Aorta (tissue), 5 donors: ENCODE measurements at regions not wholly inside any gene's neighbourhood (a gene's known extent, or its start where the extent isn't known, plus 50 kb on each side); places are given as distances from the start of the nearest gene placed in this dataset.

Experiments used
- ATAC-seq: fragments of 200-7000 bp; cut with Tn5 transposase; one replicate; pipeline ENCODE4 v1.9.1; 2022; ENCODE audit warnings: moderate library complexity; ENCODE audit not compliant: low FRiP score
- DNase-seq, 2 donors: peaks; one replicate each; pipeline ENCODE4 v3.0.0-alpha.2; 2020
- H3K27ac ChIP-seq, 2 donors: one replicate each; pipeline ENCODE4 v1.5.1; 2013; ENCODE audit warnings: low read length in 2 of 2, mild to moderate bottlenecking in 2 of 2, moderate library complexity in 2 of 2, control low read depth in 1 of 2, inconsistent platforms in 1 of 2, low read depth in 1 of 2
- H3K27me3 ChIP-seq, 2 donors: one replicate each; pipeline ENCODE4 v1.6.1; 2013; ENCODE audit warnings: control low read depth in 1 of 2, low read length in 1 of 2, mild to moderate bottlenecking in 1 of 2, moderate library complexity in 1 of 2; ENCODE audit not compliant: insufficient read depth in 2 of 2, control insufficient read depth in 1 of 2
- H3K36me3 ChIP-seq, 2 donors: one replicate each; pipeline ENCODE4 v1.6.1; 2013; ENCODE audit warnings: control low read depth in 1 of 2, low read length in 1 of 2, mild to moderate bottlenecking in 1 of 2; ENCODE audit not compliant: insufficient read depth in 2 of 2, control insufficient read depth in 1 of 2
- H3K4me1 ChIP-seq, 2 donors: one replicate each; pipeline ENCODE4 v1.6.1; 2013; ENCODE audit warnings: low read length in 2 of 2, control low read depth in 1 of 2, mild to moderate bottlenecking in 1 of 2, moderate library complexity in 1 of 2; ENCODE audit not compliant: insufficient read depth in 2 of 2, control insufficient read depth in 1 of 2
- H3K4me3 ChIP-seq, 2 donors: one replicate each; pipeline ENCODE4 v1.5.1; 2013; ENCODE audit warnings: low read length in 2 of 2, control low read depth in 1 of 2, mild to moderate bottlenecking in 1 of 2
- H3K9me3 ChIP-seq: one replicate; pipeline ENCODE4 v1.6.1; 2013; ENCODE audit warnings: mild to moderate bottlenecking, low read length; ENCODE audit not compliant: control insufficient read depth
- WGBS, 2 donors: extraction: QIAGEN DNeasy Blood & Tissue Kit; methylation state at CpG; one replicate each; pipeline ENCODE4 v1.1.7; 2013; 5-methylcytosine and 5-hydroxymethylcytosine counted together
- intact Hi-C, 2 donors: fragments of 100-400 bp; cut with DNase I; formaldehyde crosslinking; loops; one replicate each; pipeline versions ENCODE4 v1.14.2 to v1.15.0; 2022
- donor health status: healthy with polysubstance abuse.
- donor health status: Bipolar disorder and iron deficiency.
- donor health status: DM: no; HTN: no; CAD: no.
- donor health status: DM: no; HTN: no; CAD: no.
- donor health status: DM: yes; HTN: yes; CAD: no.

DNA sequence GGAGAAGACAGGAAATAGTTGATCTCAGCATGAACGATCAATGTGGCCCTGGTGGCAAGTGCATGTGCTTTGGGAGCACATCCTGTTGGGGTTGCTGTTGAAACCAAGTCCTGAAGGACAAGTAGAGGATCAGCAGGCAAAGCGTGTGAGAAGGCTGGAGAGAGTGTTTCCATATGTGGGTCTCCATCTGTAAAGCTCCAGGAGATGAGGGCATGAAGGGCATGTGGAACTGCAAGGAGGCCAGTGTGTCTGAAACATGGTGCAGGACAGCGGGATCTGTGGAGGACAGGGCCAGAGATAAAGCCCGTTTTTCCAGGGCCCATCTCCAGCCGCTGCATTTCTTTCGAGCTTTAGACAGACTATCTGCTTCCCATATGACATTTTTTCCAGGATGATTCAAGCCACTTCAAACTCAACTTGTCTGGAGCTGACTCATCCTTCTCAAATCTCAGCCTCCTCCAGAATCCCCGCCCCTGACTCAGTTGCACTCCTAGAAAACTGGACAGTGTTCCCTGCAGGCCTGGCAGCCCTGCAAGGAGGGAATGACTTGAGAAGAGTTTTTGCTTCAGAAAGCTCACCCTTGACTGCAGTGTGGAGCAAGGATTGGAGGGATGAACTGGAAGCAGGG is 226.1 kb downstream of the VAPA start:
- intact Hi-C loops: loop anchor here in 1 of 2 donors (10.0 kb wide), 1 partner anchor 125 kb away; no protein-coding TSS in a partner anchor
- Histone ChIP-seq H3K27me3 (no peaks in the 10 kb centered on the region), H3K4me1 (no peaks in the 10 kb centered on the region), H3K27ac (no peak overlapping the region), H3K36me3 (no peaks in the 10 kb centered on the region), H3K4me3 (no peak overlapping the region), H3K9me3 (no peaks in the 10 kb centered on the region)
- ATAC-seq (no peak), DNase-seq (no peak)
- 89 to 91% methylated on average over 7 of the region's 7 CpGs for WGBS, 2 donors

DNA sequence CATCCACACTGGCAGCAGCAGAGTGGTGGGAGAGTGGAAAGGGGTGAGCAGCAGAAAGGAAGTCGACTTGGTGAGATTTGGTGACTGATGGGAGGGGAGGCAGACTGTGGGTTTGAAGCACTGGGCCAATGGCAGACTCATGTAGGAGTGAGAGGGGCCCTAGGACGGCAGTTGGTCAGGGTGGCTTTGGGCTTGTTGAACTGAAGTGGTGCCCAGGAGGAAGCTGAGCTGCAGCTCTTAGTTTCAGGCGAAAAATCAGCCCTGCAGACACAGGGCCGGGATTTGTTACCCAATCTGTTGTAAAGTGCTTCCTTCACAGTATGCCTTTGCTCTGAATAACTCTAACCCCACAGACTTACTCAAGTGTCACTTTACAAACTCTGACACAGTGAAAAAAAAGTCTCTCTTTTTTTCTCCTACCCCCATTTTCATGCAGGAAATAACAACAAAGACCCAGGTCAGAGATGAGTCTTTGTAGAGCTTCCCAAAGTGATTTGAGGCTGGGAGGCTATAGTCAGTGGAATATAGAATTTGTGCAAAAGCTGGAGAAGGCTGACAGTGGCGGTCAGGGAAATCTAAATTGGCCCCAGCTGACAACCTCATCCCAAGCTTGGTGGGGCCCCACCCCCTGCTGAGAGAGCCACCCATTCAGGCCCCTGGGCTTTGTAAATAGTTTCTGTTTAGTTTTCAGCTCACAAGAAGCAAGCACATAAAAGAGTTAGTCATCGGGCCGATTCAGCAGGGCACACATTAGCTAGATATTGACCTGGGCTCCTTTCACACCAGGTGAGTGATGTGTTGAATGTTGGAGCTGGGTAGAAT is 226.9 kb downstream of the VAPA start:
- Histone ChIP-seq H3K9me3 (no peaks in the 10 kb centered on the region), H3K27ac (no peak overlapping the region), H3K27me3 (no peaks in the 10 kb centered on the region), H3K4me3 (no peak overlapping the region), H3K36me3 (no peaks in the 10 kb centered on the region), H3K4me1 (no peaks in the 10 kb centered on the region)
- no peak for DNase-seq
- 78% methylated on average over 7 of the region's 7 CpGs for WGBS, 2 donors
- ATAC-seq: no peak
- intact Hi-C loops: no loop called here

DNA sequence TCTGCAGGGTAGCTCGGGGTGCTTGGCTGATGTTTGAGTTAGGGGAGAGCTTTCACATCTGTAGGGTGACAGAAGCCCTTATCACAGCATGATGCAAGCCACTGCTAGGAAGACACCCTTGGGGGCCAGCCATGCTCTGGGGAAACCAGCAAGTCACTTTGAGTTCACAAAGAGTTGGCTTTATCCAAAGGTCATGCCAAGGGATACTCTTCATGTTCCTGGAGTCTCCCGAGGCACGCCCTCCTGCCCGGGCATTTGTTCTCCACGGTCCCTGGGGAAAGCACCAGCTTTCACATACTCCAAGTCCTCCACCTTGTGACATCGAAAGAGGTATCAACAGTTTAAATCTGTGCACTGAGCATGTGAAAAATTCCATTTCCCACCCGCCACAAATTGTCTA is 227.7 kb downstream of the VAPA start:
- DNase-seq: no peak
- WGBS, 2 donors: 55 to 62% methylated on average over 7 of the region's 7 CpGs
- H3K4me3 ChIP-seq: no peak overlapping the region
- intact Hi-C loops: no loop called here
- ATAC-seq: no peak
- no peaks in the 10 kb centered on the region for H3K4me1 ChIP-seq
- H3K9me3 ChIP-seq: no peaks in the 10 kb centered on the region
- no peaks in the 10 kb centered on the region for H3K27me3 ChIP-seq
- H3K36me3 ChIP-seq: no peaks in the 10 kb centered on the region
- H3K27ac ChIP-seq: no peak overlapping the region

DNA sequence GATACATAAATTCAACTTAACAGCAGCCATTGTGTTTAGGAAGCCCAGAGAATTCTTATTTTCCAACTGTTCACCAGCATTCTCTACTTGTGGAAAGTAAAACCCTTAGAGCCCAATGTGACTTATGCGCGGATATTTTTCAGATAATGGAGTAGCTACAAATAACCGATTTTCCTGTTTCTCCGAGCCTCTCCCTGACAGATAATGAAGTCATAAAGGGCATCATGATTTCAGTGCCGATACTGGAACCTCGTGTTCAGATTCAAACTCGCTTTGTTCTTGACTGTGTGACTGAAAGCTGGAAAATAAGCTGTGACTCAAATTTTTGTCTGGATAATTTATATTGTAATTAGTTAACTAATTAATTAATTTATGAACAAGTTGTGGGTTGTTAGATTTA is 228.2 kb downstream of the VAPA start:
- WGBS, 2 donors: 10 to 15% methylated on average over 7 of the region's 7 CpGs
- H3K27ac ChIP-seq: no peak overlapping the region
- no peak for DNase-seq
- no peaks in the 10 kb centered on the region for H3K36me3 ChIP-seq
- H3K27me3 ChIP-seq: no peaks in the 10 kb centered on the region
- intact Hi-C loops: no loop called here
- no peak overlapping the region for H3K4me3 ChIP-seq
- no peaks in the 10 kb centered on the region for H3K9me3 ChIP-seq
- no peaks in the 10 kb centered on the region for H3K4me1 ChIP-seq
- no peak for ATAC-seq

DNA sequence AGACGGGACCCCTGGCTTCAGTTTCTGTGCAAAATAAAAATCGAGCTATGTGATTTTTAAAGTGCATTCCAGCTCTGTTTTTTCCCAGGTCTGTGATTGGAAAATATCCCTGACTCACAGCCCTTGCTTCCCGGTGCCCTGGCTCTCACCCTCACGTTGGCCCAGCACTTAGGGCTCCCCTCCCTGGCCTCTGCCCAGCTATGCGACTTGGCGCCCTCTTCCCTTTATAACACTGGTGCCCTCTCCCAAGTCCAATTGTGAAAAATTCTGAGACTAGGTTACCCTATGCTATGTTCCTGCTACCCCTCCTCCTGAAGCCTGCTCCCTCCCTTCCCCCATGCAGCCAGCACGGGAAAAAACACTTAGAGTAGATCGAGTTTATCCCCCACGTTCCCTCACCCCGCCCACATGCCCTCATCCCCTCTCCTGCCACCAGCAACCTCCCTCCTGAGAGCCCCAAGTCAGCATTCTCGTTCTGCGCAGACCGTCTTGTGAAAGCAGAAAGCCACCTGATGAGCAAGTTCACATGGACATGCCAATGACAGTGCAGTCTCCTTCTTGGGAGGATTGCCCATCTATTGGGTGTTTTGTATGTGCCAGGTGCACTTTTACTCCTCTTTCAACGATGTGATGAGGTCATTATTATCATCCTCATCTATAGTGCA is 228.8 kb downstream of the VAPA start:
- H3K27ac ChIP-seq: no peak overlapping the region
- intact Hi-C loops: no loop called here
- WGBS, 2 donors: 15 to 19% methylated on average over 14 of the region's 14 CpGs
- H3K4me1 ChIP-seq: no peaks in the 10 kb centered on the region
- H3K36me3 ChIP-seq: no peaks in the 10 kb centered on the region
- no peaks in the 10 kb centered on the region for H3K9me3 ChIP-seq
- peak; percentile 61 for ATAC-seq
- no peak overlapping the region for H3K4me3 ChIP-seq
- DNase-seq: peak in 1 of 2 donors; percentile 72
- no peaks in the 10 kb centered on the region for H3K27me3 ChIP-seq

DNA sequence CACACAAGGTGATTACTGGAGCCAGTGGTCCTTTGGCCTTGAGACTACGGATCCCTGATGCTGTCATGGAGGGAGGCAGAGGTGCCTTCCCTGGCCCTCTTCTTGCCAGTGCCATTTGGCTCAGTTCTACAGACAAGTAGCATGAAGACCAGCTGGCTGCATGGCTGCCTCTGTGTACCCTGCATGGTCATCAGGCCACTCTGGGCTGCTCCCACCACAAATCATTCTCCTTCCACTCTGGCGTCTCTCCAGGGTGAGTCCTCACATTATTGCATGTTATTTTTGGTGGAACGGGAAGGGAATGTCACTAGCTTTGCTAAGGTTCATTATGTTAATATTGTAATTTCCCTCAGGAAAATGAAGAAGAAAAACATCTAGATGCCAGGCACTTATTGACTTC is 229.8 kb downstream of the VAPA start:
- ATAC-seq (peak; percentile 30), DNase-seq (no peak)
- H3K4me3 ChIP-seq: no peak overlapping the region
- no peaks in the 10 kb centered on the region for H3K27me3 ChIP-seq
- 35 to 43% methylated on average over 3 of the region's 3 CpGs for WGBS, 2 donors
- no peaks in the 10 kb centered on the region for H3K4me1 ChIP-seq
- H3K9me3 ChIP-seq: no peaks in the 10 kb centered on the region
- H3K36me3 ChIP-seq: no peaks in the 10 kb centered on the region
- no peak overlapping the region for H3K27ac ChIP-seq
- intact Hi-C loops: no loop called here

DNA sequence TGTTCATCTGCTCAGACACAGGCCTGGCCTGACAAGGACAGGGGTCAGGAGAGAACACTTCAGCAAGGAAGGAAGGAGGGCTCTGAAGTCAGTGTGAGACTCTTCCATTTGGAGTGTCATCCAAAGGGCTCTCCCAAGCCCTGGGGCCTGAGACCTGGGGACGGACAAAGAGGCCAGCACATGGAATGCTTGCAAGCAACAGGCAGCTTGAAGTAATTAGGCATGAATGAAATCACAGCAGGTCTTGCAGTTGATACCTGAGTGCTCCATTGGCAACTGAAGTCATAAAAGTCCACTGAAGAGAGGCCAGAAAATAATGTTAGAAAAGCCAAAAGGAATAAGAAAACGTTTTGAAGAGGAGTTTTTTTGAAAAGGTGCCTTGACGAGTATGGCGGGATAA is 231.7 kb downstream of the VAPA start:
- H3K9me3 ChIP-seq: no peaks in the 10 kb centered on the region
- H3K4me1 ChIP-seq: no peaks in the 10 kb centered on the region
- WGBS, 2 donors: 75 to 79% methylated on average over 4 of the region's 4 CpGs
- no peak overlapping the region for H3K27ac ChIP-seq
- intact Hi-C loops: no loop called here
- no peaks in the 10 kb centered on the region for H3K27me3 ChIP-seq
- ATAC-seq (no peak), DNase-seq (no peak)
- H3K4me3 ChIP-seq: no peak overlapping the region
- H3K36me3 ChIP-seq: no peaks in the 10 kb centered on the region

DNA sequence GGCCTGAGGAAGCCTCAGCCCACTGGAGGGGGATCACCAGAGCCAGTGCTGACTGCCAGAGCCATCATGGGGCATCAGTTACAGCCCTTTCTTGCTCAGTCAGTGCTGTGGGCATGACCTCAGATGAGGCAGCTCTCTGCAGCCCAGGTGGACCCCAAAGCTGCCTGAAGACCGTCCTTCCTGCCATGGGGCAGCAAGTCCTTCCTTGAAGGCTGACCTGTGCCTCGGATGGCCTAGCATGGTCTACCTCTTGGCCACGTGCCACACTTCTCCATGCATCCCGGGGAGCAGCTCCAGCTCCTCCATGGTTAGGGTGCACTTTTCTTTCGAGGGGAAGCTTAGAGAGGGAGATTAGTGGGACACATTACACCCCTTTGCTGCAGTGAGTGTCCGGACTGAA is 233.4 kb downstream of the VAPA start:
- Histone ChIP-seq H3K9me3 (no peaks in the 10 kb centered on the region), H3K4me1 (no peaks in the 10 kb centered on the region), H3K36me3 (no peaks in the 10 kb centered on the region), H3K4me3 (no peak overlapping the region), H3K27ac (no peak overlapping the region), H3K27me3 (no peaks in the 10 kb centered on the region)
- WGBS, 2 donors: 94 to 95% methylated on average over 6 of the region's 6 CpGs
- DNase-seq (no peak), ATAC-seq (no peak)
- intact Hi-C loops: no loop called here

DNA sequence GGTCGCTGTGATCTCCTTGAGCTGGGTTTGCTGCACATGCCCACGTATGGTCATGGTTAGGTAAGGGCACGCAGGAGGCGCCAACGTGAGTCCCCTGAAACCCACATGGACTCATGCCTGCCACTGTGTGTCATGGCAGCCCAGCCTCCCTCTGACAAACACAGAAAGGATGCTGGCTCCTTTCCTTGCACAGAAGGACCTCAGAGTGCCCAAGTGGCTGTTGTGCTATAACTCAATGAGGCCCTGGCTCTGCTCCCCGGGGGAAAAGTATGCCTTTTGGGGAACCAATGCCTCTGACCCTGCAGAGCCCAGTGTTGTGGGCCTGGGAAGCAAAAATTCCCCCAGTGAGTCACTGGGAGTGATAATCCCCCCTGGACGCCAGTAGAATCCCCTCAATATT is 233.9 kb downstream of the VAPA start:
- Histone ChIP-seq H3K4me3 (no peak overlapping the region), H3K36me3 (no peaks in the 10 kb centered on the region), H3K27ac (no peak overlapping the region), H3K27me3 (no peaks in the 10 kb centered on the region), H3K4me1 (no peaks in the 10 kb centered on the region), H3K9me3 (no peaks in the 10 kb centered on the region)
- intact Hi-C loops: no loop called here
- ATAC-seq: no peak
- 94 to 96% methylated on average over 7 of the region's 7 CpGs for WGBS, 2 donors
- DNase-seq: no peak
